Stimulated activated CD4-positive, alpha-beta T cell treated with anti-CD3 and anti-CD28 coated beads, Interleukin-2, amount 100 ng/mL, for 48 hours (primary cell): ENCODE measurements at regions not wholly inside any gene's neighbourhood (a gene's known extent, or its start where the extent isn't known, plus 50 kb on each side); places are given as distances from the start of the nearest gene placed in this dataset.

Experiments
- DNase-seq, 2 donors: peaks; one replicate each; pipeline ENCODE4 v3.0.0-alpha.2; 2020

DNA sequence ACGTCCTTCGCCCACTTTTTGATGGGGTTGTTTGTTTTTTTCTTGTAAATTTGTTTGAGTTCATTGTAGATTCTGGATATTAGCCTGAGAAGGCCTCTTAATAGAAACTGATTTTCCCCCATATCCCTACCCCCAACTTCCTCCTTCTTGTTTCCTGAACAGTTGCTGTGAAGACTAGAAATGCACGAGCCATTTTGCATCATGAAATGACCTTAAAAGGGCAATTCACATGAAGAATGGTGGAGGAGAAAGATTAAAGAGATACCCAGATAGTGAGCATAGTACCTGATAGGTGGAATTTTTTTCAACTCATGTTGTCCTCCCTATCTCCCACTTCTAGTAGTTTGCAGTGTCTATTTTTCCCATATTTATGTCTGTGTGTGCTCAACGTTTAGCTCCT, 55.2 kb upstream of the KCNH8 start:
- DNase-seq = no peak

DNA sequence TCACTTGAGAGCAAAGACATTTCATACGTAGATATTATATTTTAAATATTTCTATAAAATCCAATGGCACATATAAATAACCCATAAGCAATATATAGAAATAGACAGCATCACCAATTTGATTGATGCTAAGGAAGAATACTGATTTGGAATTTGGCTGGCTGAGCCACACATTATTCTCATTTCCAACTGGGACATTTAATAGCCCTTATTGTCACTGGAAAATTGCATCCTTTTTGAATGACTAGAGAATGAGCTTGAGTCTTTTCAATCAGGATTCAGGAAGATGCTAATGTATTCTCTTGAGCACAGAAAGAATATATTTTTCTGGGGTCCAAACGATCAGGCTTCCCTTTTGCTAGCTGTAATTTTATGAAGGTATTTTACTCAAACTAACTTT, 70.9 kb upstream of the KCNH8 start:
- DNase-seq = no peak

DNA sequence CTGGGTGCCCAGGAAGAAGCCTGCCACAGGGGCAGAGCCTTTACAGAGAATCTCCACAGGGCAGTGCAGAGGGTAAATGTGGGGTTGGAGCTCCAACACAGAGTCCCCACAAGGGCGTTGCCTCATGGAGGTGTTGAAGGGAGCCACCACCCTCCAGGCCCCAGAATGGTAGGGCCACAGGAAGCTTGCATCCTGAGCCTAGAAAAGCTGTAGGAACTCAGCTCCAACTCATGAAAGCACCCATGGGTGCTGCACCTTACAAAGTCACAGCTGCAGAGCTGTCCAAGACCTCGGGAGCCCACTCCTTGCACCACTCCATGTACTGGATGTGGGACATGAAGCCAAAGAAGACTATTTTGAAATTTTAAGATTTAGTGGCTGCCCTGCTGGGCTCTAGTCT, 73.3 kb upstream of the KCNH8 start:
- no peak for DNase-seq

DNA sequence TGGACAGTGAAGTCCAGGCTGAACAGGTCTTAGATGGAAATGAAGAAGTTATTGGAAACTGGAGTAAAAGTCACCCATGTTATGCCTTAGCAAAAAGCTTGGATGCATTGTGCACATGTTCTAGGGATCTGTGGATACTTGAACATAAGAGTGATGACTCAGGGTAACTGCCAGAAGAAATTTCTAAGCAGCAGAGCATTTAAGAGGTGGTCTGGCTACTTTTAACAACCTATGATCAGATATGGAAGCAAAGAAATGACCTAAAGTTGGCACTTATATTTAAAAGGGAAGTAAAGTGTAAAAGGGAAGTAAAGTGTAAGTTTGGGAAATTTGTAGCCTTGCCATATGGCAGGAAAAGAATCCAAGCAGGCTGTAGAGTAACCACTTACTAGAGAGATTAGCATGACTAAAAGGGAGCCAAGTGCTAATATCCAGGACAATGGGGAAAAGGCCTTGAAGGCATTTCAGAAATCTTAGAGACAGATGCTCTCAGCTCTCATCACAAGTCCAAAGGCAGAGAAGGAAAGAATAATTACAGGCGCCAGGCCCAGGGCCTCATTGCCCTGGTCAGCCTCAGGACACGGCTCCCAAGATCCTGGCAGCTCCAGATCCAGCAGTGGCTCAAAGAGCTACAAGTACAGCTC, 73.9 kb upstream of the KCNH8 start:
- DNase-seq = no peak

DNA sequence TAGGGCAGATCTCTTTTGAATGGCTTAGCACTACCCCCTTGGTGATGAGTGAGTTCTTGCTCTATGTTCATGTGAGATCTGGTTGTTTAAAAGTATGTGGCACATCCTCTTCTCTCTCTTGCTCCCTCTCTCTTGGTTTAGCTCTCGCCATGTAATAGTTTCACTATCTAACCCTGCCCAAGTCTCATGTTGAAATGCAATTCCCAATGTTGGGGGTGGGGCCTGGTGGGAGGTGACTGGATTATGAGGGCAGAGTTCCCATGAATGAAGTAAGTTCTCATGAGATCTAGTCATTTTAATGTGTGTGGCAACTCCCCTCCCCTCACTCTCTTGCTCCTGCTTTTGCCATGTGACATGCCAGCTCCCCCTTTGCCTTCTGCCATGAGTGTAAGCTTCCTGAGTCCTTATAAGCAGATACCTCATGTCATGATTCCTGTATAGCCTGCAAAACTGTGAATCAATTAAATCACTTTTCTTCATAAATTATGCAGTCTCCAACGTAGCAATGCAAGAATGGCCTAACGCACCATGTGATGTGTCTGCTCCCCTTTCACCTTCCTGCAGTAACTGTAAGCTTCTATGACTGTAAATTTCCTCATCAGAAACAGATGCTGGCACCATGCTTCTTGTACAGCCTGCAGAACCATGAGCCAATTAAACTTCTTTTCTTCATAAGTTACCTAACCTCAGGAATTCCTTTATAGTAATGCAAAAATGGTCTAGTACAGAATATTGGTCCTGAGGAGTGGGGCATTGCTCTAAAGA, 74.8 kb upstream of the KCNH8 start:
- no peak for DNase-seq

DNA sequence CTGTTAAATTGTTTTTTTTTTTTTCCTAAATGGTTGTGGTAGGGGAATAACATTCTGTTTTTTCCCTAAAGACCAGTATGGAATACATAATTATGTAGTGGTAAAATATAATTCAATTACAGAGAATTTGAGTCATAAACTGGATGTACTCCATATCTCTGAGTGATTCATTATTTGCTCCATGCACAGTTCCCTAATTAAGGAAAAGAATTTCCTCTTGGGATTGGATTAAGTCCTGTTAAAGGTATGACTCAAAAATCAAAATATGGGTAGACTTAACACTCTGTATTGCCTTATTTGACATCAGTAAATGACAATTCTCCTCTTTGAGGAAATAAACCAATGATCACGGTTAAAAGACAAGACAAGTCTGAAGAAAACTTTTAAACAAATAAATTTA, 78.0 kb upstream of the KCNH8 start:
- no peak for DNase-seq

DNA sequence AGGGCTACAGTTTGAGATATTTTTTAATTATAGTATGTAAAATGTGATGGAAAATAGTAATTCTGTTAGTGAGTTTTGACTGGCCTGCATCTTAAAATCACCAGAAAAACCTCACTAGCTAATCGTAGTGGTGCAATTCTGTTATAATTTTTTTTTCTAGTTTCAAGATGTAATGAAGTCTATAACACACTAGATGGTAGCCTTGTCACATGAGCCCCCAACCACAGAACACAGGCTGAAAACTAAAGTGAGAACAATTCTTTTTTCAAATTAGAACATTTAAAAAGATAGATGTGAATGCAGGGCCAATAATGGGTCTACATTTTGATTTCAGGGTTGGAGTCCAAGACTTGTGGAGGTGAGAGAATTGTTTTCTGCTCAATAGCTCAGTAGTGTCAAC, 83.3 kb upstream of the KCNH8 start:
- no peak for DNase-seq

DNA sequence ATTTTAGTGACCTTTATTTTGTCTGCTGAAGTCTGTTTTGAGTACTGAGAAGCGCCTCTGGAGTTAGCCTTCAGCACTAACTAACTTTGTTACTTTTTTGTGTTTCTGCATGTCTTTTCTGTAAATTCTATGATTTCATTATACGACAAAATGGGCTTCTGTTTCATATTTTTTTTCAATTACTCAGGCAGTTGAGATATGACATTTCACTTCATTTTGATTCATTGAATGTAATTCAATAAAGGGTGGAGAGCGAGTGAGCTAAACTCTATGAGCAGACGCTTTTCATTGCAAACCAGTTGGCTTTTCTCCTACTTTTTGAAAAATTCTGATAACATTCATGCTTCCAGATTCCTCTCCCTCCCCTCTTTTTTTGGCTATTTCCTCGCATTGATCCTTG, 84.4 kb upstream of the KCNH8 start:
- no peak for DNase-seq

DNA sequence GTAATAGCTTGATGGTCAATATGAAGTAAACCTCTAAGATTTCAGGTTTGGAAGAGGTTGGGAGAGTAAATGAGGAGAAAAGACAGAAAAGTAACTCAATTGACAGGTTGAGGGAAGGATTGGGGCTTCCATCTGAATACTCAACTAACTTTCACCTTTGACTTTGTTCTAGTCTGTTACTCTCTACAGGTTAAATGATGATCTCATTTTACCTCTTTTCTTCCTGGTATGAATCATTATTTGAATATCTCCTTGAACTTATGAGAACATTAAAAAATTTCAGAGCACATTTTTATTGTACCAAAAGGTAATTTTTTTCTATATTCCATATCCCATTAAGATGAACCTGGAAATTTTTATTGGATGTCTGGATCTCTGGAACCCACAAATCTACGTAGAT, 87.9 kb upstream of the KCNH8 start:
- DNase-seq = no peak

DNA sequence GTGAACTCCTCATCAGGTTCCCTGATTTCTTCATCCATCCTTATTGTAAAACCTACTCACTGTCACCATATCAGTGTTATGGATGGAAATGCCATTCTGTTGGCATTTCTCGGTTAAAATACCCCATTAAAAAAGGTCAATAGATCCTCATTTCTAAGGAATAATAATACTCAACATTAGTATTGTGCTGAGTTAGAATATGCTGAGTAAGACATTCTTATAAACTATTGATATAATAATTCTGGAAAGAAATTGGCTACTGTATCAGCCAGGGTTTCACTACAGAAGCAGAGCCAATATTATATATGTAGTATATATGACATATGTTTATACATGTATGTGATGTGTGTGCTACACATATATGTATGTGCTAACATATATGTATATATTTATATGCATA, 95.4 kb upstream of the KCNH8 start:
- no peak for DNase-seq

DNA sequence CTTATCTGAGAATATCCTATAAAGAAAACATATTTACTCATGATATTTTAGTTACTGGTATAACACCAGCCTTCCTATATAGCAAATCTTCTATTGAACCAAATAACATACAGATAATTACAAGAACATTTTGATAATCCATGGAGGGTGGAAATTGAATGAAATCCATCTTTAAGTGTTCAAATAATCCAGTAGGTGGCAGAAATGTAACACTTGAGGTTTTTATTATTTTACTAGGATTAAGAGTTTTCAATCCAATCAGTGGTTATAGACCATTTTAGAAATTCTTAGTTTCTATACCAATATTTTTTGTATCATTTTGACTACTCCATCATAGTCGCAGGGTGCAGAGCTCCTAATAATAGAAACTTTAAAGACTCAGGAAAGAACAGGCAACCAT, 101.9 kb upstream of the KCNH8 start:
- DNase-seq = no peak

DNA sequence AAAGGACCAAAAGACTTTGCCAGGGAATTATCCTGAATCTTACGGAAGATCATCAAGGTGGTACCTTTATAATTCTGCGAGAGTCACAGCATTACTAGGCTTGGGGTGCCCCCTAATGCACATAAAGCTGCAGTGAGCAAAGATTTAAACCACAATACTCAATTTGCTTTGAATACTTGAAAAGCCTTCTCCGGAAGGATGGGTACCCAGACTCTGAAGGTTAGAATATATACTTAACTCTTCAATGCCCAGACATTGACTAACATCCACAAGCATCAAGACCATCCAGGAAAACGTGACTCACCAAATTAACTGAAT, 117.8 kb upstream of the KCNH8 start:
- no peak for DNase-seq

DNA sequence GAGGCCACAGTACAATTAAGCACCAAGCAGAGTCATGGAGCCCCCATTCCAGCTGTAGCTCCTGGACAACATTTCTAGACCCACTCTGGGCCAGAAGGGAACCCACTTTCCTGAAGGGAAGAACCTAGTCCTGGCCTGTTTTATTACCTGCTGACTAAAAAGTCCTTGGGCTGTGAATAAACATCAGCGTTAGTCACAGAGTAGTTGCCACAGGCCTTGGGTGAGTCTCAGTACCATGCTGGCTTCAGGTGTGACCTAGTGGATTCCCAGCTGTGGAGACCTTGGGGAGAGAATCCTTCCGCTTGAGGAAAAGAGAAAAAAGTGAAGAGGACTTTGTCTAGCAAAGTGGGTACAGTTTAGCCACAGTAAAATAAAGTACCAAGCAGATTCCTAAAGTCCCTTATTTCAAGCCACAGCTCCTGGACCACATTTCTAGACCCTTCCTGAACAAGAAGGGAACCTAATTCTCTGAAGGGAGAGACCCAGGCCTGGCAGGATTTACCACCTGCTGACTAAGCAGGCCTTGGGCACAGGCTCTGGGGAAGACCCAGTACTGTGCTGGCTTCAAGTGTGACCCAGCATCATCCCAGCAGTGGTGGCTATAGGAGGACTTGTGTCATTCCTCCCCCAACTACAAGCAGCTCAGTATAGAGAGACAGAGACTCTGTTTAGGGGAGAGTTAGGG, 118.3 kb upstream of the KCNH8 start:
- DNase-seq = no peak

DNA sequence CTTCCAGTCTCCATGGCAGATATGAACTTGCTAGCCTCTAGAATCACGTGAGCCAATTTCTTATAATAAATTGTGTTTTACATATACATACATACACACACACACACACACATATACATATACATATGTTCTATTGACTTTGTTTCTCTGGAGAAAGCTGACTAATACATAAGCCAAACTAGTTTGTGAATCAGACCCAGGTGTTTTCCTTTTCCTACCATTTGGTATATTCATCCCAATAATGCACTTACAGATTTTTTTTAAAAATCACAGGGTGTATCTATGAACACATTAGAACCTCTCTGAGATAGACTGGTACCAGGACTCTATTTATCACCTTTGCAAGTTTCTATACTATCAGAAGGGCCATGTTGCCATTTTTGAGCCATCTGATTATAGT, 122.9 kb upstream of the KCNH8 start:
- DNase-seq = no peak

DNA sequence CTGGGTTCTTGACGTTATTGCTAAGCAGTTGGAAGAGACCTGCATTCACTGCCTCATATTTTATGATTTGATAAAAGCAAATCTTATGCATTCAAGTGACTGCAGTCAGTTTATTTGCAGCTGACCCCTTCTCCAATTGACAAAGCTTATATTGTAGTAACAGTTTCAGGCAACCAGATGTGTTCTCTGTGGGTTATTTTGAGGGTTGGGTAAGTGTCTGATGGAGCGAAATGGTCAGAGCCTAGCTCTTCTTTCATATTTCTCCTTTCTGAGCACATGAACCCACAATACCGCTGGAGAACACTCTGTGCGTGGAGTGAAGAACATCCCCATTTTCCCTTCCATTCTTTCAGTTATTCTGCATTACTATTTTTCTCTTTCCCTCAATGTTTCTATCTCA, 125.8 kb upstream of the KCNH8 start:
- DNase-seq = no peak

DNA sequence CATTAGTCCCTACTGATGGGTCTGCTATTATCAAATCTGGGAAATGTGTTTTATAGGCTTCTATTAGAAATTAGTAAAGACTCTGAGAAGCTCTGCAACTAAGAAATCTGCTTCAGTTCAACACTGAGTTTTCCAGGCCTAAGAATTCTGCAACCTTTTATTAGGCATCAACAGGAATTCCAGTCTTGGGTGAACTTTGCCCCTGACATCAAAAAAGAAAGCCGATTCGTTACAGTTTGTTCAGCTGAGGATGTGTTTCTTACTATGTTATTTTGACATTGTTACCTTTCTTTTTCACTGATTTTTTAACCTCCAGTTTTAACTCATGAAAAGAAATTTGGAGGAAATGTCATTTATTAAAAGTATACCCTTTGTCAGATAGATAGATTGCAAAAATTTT, 131.5 kb upstream of the KCNH8 start:
- no peak for DNase-seq

DNA sequence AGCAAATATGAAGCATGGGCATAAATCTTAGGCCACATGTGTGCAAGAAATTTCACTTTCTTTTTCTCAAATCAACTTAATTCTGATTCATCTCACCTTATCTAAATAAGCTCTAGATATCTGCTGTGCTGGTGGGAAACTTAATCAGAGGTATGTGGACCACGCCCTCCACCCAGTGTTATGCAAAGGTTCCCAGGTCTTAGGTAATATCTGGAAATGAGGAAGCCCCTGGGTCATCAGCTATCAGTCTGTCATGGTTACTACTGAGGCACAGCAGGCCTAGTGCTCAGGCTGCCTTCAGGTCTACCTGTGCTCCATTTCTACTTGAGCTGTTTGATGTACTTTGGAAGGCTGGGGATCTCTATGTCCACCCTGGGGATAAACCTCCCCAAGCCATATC, 134.4 kb upstream of the KCNH8 start:
- no peak for DNase-seq

DNA sequence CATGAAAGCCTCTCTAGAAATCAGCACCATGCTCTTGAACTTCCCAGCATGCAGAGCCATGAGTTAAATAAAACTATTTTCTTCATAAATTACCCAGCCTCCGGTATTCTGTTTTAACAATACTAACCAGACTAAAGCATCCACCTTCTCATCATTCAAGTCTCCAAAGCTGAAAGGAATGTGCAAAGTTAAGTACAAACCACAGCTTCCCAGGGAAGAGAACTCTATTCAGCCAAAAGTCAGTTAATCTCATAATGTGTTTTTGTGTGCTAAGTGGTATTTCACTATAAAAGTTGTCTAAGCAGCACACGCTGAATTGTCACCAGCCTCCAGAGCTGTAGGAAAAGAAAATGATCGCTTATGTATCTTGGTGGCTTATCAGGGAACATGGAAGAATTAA, 135.5 kb upstream of the KCNH8 start:
- no peak for DNase-seq

DNA sequence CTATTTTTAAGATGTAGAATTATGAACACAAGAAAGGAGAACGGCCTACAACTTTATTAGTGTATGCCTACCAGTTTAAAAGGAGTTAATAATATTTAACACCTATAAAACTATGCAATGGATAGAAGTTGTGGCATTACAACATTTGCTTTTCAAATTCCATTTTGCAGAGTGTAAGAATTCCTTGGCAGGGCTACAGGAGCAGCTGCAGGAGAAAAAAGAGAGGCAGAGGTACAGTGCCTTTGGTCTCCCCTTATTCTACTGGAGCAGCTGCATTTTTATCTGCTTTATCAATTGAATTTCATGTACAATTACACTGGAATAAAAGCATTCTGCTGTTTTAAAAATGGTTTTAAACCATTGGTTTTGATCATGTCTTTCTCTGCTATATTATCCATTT, 145.7 kb upstream of the KCNH8 start:
- no peak for DNase-seq

DNA sequence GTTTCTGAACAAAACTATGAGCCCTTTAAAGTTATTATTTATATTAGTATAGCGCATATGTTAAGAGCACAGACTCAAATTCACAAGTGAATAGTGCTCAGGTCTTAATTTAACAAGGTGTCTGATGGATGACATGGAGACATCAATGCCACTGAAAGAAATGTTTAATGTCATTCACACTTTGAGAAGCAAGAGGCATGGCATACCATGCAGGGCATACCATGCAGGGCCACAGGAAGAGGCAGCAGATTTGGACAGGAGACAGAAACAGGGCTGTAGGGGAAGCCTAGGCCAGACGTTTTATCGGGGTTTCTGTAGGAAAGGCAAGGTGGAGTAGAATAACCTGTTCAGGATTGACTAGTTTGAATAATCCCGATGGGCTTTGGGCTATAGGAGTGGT, 150.2 kb upstream of the KCNH8 start:
- DNase-seq = no peak

DNA sequence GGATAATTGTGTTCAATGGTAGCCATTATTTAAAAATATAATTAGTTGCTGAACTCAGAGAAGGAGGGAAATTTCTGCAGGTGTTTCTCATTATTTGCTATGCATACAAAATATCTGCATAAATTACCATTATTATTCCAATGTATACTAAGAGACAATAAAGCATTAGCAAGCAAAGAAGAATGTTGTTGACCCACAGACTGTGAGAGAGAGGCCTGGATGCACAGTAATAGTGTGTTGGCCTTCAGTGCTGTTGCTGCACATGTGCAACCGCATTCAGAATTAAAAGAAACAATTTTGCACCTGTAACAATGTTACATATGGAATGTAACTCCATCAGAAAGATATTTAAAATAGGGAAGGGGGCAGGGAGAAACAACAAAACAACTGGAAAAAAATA, 155.6 kb upstream of the KCNH8 start:
- no peak for DNase-seq

DNA sequence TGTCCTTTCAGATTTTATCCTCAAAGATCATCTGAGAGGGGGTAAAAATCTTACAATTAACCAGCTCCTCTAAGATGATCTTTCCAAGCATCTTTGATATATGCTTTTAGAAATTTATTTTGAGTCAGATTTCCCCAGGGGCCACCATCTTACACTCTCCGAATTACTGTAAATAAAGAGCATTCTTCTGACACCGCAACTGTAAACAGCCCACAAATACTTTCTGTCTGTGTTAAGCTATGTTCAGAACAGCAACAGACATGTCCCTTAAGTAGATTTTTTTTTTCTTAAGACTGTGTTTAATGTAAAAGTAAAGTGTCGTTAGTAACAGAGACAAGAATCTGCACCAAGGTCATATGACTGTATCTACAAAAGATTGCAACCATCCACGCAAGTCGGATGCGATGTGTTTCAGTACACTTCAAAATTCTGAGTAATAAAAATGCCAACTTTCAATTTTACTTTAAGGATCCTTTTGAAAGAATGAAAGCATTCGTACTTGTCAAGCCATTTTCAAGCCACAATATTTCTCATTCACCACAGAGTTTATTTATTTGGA, 159.0 kb upstream of the KCNH8 start:
- DNase-seq = no peak

DNA sequence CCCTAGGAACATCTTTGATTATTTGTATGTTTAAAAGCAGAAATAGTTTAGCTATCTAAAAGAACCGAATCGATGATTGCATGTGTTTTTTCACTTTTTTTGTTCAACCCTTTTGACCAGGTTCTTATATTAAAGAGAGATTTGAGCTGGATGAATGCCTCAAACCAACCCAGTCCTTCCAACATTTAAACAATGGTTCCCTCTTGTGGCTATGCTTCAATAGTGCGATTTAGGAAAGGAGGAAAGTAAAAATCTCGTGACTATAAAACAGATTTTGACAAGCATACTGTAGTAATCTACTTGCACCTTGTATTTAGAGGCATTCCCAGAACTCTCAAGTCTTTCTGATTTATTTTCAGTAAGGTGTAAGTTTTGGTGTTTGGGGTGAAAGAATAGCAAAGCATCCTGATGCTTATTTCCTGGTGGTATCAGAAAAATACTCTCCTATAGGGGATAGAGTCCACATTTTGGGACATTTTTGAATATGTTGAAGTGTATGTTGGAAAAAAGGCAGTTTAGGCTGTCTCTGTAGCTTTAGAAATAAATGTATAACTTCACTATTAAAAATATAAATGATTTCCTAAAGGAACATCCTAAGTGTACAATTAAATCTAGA, 159.6 kb upstream of the KCNH8 start:
- DNase-seq = no peak

DNA sequence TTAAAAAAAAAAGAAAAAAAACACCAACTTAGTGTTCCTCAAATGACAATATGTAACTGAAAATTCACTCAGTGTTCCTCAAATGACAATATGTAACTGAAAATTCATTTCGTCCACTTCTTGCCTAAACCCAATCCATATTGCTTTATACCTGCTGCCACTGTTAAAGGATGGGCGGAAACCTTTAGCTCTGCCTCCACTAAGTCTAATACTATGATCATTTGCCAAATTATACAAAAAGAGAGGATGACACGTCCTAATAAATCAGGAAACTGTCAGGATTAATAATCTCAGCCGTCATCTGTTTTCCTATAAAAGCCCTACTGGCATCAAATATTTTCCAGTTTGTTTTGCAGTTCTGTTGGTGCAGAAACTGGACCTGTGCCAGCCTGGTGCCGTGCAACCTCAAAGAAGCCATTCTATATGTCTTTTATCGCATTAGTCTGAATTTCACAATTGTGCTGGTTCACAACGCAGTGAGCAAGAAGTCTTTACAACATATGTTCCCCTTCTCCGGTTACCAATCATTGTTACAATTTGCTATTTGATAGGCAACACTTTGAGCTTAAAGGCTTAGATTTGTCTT, 160.4 kb upstream of the KCNH8 start:
- DNase-seq = no peak
